ENCODE measurements at regions not wholly inside any gene's neighbourhood (a gene's known extent, or its start where the extent isn't known, plus 50 kb on each side); places are given as distances from the start of the nearest gene placed in this dataset.
A peak's percentile ranks its signal among the peaks of the same experiment; 100 is the strongest.
"Not testable (repeated sequence)": the region's sequence is repeated elsewhere in the genome, so short reads cannot be mapped to it uniquely, and the experiment has no call there.

- DNase-seq (ENCODE audit: low spot score in 2 of 2): no peak
- intact Hi-C loops (cut with DNase I; ENCODE audit: low total_unique reads): no loop called here
- TF ChIP-seq POLR2A (IDR thresholded peaks at IDR 0.05) (no peak), CTCF (IDR thresholded peaks at IDR 0.05) (no peak)
- 77 to 78% methylated on average over 6 of the region's 6 CpGs for WGBS, 2 donors
- no peak overlapping the region for H3K4me3 ChIP-seq (ENCODE audit: low read depth, poor library complexity, severe bottlenecking)
Observed at GRCh38 chr7:112540839-112541577, 60.2 kb downstream of the LSMEM1 start.

GRCh38 chr7:112546723-112547513, 66.1 kb downstream of the LSMEM1 start:
- 89 to 90% methylated on average over 18 to 20 of the region's 25 CpGs for WGBS, 2 donors
- TF ChIP-seq POLR2A (IDR thresholded peaks at IDR 0.05) (no peak), CTCF (IDR thresholded peaks at IDR 0.05) (no peak)
- DNase-seq (ENCODE audit: low spot score in 2 of 2): no peak
- intact Hi-C loops (cut with DNase I; ENCODE audit: low total_unique reads): loop anchor here (5.0 kb wide), 1 partner anchor 870 kb away; no protein-coding TSS in a partner anchor
- no peak overlapping the region for H3K4me3 ChIP-seq (ENCODE audit: low read depth, poor library complexity, severe bottlenecking)

GRCh38 chr7:112547916-112548315, 67.1 kb downstream of the LSMEM1 start:
- TF ChIP-seq POLR2A (IDR thresholded peaks at IDR 0.05) (no peak), CTCF (IDR thresholded peaks at IDR 0.05) (no peak)
- intact Hi-C loops (cut with DNase I; ENCODE audit: low total_unique reads): loop anchor here (5.0 kb wide), 1 partner anchor 869 kb away; no protein-coding TSS in a partner anchor
- 69 to 79% methylated on average over 2 of the region's 2 CpGs for WGBS, 2 donors

GRCh38 chr7:112550468-112551060, 69.8 kb downstream of the LSMEM1 start:
- 3 to 8% methylated on average over 2 of the region's 2 CpGs for WGBS, 2 donors
- intact Hi-C loops (cut with DNase I; ENCODE audit: low total_unique reads): no loop called here
- TF ChIP-seq POLR2A (IDR thresholded peaks at IDR 0.05): no peak
- TF ChIP-seq CTCF (IDR thresholded peaks at IDR 0.05): no peak
- no peak overlapping the region for H3K4me3 ChIP-seq (ENCODE audit: low read depth, poor library complexity, severe bottlenecking)
- DNase-seq (ENCODE audit: low spot score in 2 of 2): peak in 1 of 2 donors; percentile 20

More at GRCh38 chr7:112547916-112548315, 67.1 kb downstream of the LSMEM1 start:
- DNase-seq (ENCODE audit: low spot score in 2 of 2): no peak
- no peak overlapping the region for H3K4me3 ChIP-seq (ENCODE audit: low read depth, poor library complexity, severe bottlenecking)

GRCh38 chr7:112551521-112551920, 70.7 kb downstream of the LSMEM1 start:
- intact Hi-C loops (cut with DNase I; ENCODE audit: low total_unique reads); H3K4me3 ChIP-seq (ENCODE audit: low read depth, poor library complexity, severe bottlenecking); DNase-seq (ENCODE audit: low spot score in 2 of 2): not testable (repeated sequence)
- WGBS, 2 donors: 94 to 97% methylated on average over 7 to 13 of the region's 30 CpGs

GRCh38 chr7:112554591-112554990, 73.8 kb downstream of the LSMEM1 start:
- intact Hi-C loops (cut with DNase I; ENCODE audit: low total_unique reads): no loop called here
- TF ChIP-seq CTCF (IDR thresholded peaks at IDR 0.05) (no peak), POLR2A (IDR thresholded peaks at IDR 0.05) (no peak)
- H3K4me3 ChIP-seq (ENCODE audit: low read depth, poor library complexity, severe bottlenecking): no peak overlapping the region
- DNase-seq (ENCODE audit: low spot score in 2 of 2): no peak

Measured in lower leg skin (tissue), 4 donors.